ENCODE measurements at regions not wholly inside any gene's neighbourhood (a gene's known extent, or its start where the extent isn't known, plus 50 kb on each side); places are given as distances from the start of the nearest gene placed in this dataset.
A peak's percentile ranks its signal among the peaks of the same experiment; 100 is the strongest.

DNA sequence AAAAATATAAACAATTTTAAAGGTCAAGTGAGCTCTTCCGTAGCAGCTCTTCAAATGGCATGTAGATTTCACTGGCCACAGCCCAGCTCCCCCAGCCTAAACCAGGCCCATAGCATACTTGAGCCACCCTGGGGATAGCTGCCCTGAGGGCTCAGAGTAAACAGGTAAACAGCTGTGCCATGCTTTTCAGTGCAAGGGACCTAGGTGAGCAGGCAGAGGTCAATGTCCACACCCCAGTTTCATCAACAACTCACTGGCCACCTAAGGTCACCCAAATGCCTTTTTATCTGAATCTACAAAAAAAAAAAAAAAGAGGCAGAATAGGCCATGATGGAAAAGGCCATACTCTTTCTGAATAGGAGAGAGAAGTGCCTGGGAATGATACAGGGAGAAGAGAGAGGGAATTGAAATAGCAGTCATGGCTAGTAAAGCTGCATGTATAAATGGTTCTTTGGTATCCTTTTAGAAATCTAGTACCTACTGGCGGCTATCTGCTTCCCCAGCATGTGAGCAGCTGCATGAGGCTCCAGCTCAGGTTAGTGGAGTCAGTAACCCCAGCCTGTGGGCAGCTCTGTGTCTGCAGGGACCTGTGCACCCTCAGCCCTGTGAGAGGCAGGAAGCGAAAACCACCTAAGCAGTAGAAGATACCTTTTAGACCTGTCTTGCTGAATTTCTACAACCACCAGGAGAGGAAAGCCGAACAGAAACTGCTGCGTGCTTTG, 77.0 kb downstream of the FOXA2 start (continued):
- TF ChIP-seq PTBP1 (IDR thresholded peaks at IDR 0.05; ENCODE audit: low read depth, low read length, poor library complexity, severe bottlenecking) (no peak), ZNF883 (CRISPR knock-in tag; IDR thresholded peaks at IDR 0.05; ENCODE audit: not compliant biosample characterization) (peak; percentile 45), ZSCAN29 (CRISPR knock-in tag; conservative IDR thresholded peaks at IDR 0.05) (peak; percentile 85; the same call in 1 of the 2 replicates), ZNF615 (CRISPR knock-in tag; IDR thresholded peaks at IDR 0.05; ENCODE audit: borderline replicate concordance) (no peak), REPIN1 (CRISPR knock-in tag; IDR thresholded peaks at IDR 0.05; ENCODE audit: borderline replicate concordance, low read depth) (no peak), TCF7L2 (IDR thresholded peaks at IDR 0.05; ENCODE audit: low read depth, low read length) (no peak), ZSCAN21 (CRISPR knock-in tag; IDR thresholded peaks at IDR 0.05; ENCODE audit: borderline replicate concordance) (peak; percentile 74; the same call in 1 of the 2 replicates), FOSL2 (CRISPR knock-in tag; IDR thresholded peaks at IDR 0.05) (peak; percentile 76), ADNP (CRISPR knock-in tag; IDR thresholded peaks at IDR 0.05) (no peak), WIZ (CRISPR knock-in tag; IDR thresholded peaks at IDR 0.05) (peak; percentile 61; the same call in 1 of the 2 replicates), ZNF326 (CRISPR knock-in tag; IDR thresholded peaks at IDR 0.05; ENCODE audit: borderline replicate concordance) (no peak), CCDC6 (CRISPR knock-in tag; IDR thresholded peaks at IDR 0.05) (no peak), RFX1 (IDR thresholded peaks at IDR 0.05) (no peak), YEATS2 (CRISPR knock-in tag; IDR thresholded peaks at IDR 0.05; ENCODE audit: borderline replicate concordance) (no peak), GABPB1 (CRISPR knock-in tag; IDR thresholded peaks at IDR 0.05) (0 out of 2 replicates have a peak, but pooled peaks have one; percentile 30)
- TF ChIP-seq, protein P1, sequence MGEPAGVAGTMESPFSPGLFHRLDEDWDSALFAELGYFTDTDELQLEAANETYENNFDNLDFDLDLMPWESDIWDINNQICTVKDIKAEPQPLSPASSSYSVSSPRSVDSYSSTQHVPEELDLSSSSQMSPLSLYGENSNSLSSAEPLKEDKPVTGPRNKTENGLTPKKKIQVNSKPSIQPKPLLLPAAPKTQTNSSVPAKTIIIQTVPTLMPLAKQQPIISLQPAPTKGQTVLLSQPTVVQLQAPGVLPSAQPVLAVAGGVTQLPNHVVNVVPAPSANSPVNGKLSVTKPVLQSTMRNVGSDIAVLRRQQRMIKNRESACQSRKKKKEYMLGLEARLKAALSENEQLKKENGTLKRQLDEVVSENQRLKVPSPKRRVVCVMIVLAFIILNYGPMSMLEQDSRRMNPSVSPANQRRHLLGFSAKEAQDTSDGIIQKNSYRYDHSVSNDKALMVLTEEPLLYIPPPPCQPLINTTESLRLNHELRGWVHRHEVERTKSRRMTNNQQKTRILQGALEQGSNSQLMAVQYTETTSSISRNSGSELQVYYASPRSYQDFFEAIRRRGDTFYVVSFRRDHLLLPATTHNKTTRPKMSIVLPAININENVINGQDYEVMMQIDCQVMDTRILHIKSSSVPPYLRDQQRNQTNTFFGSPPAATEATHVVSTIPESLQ (CRISPR knock-in tag; conservative IDR thresholded peaks at IDR 0.05): 0 out of 2 replicates have a peak, but pooled peaks have one; percentile 44
- TF ChIP-seq, protein P2, sequence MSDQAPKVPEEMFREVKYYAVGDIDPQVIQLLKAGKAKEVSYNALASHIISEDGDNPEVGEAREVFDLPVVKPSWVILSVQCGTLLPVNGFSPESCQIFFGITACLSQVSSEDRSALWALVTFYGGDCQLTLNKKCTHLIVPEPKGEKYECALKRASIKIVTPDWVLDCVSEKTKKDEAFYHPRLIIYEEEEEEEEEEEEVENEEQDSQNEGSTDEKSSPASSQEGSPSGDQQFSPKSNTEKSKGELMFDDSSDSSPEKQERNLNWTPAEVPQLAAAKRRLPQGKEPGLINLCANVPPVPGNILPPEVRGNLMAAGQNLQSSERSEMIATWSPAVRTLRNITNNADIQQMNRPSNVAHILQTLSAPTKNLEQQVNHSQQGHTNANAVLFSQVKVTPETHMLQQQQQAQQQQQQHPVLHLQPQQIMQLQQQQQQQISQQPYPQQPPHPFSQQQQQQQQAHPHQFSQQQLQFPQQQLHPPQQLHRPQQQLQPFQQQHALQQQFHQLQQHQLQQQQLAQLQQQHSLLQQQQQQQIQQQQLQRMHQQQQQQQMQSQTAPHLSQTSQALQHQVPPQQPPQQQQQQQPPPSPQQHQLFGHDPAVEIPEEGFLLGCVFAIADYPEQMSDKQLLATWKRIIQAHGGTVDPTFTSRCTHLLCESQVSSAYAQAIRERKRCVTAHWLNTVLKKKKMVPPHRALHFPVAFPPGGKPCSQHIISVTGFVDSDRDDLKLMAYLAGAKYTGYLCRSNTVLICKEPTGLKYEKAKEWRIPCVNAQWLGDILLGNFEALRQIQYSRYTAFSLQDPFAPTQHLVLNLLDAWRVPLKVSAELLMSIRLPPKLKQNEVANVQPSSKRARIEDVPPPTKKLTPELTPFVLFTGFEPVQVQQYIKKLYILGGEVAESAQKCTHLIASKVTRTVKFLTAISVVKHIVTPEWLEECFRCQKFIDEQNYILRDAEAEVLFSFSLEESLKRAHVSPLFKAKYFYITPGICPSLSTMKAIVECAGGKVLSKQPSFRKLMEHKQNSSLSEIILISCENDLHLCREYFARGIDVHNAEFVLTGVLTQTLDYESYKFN (CRISPR knock-in tag; conservative IDR thresholded peaks at IDR 0.05): peak; percentile 94
- TF ChIP-seq, protein P3, sequence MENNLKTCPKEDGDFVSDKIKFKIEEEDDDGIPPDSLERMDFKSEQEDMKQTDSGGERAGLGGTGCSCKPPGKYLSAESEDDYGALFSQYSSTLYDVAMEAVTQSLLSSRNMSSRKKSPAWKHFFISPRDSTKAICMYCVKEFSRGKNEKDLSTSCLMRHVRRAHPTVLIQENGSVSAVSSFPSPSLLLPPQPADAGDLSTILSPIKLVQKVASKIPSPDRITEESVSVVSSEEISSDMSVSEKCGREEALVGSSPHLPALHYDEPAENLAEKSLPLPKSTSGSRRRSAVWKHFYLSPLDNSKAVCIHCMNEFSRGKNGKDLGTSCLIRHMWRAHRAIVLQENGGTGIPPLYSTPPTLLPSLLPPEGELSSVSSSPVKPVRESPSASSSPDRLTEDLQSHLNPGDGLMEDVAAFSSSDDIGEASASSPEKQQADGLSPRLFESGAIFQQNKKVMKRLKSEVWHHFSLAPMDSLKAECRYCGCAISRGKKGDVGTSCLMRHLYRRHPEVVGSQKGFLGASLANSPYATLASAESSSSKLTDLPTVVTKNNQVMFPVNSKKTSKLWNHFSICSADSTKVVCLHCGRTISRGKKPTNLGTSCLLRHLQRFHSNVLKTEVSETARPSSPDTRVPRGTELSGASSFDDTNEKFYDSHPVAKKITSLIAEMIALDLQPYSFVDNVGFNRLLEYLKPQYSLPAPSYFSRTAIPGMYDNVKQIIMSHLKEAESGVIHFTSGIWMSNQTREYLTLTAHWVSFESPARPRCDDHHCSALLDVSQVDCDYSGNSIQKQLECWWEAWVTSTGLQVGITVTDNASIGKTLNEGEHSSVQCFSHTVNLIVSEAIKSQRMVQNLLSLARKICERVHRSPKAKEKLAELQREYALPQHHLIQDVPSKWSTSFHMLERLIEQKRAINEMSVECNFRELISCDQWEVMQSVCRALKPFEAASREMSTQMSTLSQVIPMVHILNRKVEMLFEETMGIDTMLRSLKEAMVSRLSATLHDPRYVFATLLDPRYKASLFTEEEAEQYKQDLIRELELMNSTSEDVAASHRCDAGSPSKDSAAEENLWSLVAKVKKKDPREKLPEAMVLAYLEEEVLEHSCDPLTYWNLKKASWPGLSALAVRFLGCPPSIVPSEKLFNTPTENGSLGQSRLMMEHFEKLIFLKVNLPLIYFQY (CRISPR knock-in tag; IDR thresholded peaks at IDR 0.05; ENCODE audit: borderline replicate concordance): 0 out of 2 replicates have a peak, but pooled peaks have one; percentile 69
- TF ChIP-seq, protein P4, sequence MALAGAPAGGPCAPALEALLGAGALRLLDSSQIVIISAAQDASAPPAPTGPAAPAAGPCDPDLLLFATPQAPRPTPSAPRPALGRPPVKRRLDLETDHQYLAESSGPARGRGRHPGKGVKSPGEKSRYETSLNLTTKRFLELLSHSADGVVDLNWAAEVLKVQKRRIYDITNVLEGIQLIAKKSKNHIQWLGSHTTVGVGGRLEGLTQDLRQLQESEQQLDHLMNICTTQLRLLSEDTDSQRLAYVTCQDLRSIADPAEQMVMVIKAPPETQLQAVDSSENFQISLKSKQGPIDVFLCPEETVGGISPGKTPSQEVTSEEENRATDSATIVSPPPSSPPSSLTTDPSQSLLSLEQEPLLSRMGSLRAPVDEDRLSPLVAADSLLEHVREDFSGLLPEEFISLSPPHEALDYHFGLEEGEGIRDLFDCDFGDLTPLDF (CRISPR knock-in tag; IDR thresholded peaks at IDR 0.05): no peak

Measured in HepG2 (cell line).